ENCODE measurements at regions not wholly inside any gene's neighbourhood (a gene's known extent, or its start where the extent isn't known, plus 50 kb on each side); places are given as distances from the start of the nearest gene placed in this dataset.
"Not testable (repeated sequence)": the region's sequence is repeated elsewhere in the genome, so short reads cannot be mapped to it uniquely, and the experiment has no call there.

DNA sequence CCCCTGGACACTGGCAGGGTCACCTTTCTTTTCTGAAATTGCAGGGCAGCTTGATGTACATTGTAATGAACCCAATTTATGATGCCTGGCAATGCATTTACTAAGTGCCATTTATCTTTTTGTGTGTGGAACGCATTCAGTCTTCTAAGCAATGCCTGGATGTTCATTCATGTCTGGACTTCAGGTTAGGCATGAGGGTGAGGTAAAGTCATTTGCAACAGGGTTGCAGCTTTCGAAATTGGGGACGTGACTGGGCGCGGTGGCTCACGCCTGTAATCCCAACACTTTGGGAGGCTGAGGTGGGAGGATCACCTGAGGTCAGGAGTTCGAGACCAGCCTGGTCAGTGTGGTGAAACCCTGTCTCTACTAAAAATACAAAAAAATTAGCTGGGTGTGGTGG is 134.6 kb downstream of the SOX4 start:
- Mint-ChIP-seq H3K27ac (peak overlapping the region; percentile 80), H3K27me3 (ENCODE audit: low read depth, poor library complexity) (no peaks in the 10 kb centered on the region), H3K9me3 (peaks cover 11% of the 10 kb centered on the region), H3K4me3 (no peak overlapping the region), H3K36me3 (ENCODE audit: low read depth) (peaks cover 63% of the 10 kb centered on the region), H3K4me1 (peaks cover 54% of the 10 kb centered on the region)
- TF ChIP-seq, protein P1, sequence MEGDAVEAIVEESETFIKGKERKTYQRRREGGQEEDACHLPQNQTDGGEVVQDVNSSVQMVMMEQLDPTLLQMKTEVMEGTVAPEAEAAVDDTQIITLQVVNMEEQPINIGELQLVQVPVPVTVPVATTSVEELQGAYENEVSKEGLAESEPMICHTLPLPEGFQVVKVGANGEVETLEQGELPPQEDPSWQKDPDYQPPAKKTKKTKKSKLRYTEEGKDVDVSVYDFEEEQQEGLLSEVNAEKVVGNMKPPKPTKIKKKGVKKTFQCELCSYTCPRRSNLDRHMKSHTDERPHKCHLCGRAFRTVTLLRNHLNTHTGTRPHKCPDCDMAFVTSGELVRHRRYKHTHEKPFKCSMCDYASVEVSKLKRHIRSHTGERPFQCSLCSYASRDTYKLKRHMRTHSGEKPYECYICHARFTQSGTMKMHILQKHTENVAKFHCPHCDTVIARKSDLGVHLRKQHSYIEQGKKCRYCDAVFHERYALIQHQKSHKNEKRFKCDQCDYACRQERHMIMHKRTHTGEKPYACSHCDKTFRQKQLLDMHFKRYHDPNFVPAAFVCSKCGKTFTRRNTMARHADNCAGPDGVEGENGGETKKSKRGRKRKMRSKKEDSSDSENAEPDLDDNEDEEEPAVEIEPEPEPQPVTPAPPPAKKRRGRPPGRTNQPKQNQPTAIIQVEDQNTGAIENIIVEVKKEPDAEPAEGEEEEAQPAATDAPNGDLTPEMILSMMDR (IDR thresholded peaks at IDR 0.05), result no peak
- no peak for DNase-seq

DNA sequence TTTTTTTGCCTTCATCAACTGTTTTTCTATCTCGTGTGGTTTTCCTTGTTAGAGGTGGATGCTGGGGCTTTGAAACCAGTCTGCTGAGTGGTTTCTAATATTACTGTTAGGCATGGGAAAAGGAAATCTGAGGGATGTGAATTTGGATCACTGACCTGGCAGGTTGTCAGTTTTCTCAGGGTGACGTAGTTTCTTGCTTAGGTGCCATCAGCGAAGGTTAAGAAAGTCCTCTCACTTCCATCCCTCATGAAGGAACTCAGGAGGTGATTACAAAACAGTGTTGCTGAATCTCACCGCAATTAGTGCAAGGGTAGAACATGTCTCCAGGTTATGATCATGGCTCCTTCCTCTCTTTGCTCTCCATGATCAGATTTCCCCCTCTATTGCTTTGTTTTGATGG is 135.9 kb downstream of the SOX4 start:
- peaks cover 54% of the 10 kb centered on the region for H3K4me1 Mint-ChIP-seq
- no peaks in the 10 kb centered on the region for H3K27me3 Mint-ChIP-seq (ENCODE audit: low read depth, poor library complexity)
- H3K4me3 Mint-ChIP-seq, result no peak overlapping the region
- peak overlapping the region; percentile 68 for H3K27ac Mint-ChIP-seq
- no peak for DNase-seq
- peaks cover 65% of the 10 kb centered on the region for H3K36me3 Mint-ChIP-seq (ENCODE audit: low read depth)
- TF ChIP-seq, protein P1 (IDR thresholded peaks at IDR 0.05), result no peak
- peaks cover 12% of the 10 kb centered on the region for H3K9me3 Mint-ChIP-seq

DNA sequence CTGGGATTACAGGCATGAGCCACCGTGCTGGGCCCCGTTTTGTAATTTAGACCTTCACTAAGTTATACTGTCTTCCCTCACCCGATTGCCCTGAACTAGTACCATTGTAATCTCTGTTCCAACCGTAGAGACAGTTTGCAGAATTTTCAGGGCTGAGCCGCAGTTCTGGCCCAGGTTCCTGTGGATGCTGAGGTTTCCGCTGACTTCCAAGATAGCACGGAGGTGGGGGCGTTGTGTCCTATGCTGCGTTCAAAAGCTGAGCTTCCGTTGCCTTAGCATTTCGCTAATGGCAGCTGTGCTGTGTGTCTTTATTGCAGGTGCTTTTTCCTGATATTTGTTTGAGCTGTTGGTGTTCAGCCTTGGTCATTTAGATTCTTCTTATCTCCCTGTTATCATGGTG is 137.0 kb downstream of the SOX4 start:
- TF ChIP-seq, protein P1 (IDR thresholded peaks at IDR 0.05), result no peak
- H3K27me3 Mint-ChIP-seq (ENCODE audit: low read depth, poor library complexity), result no peaks in the 10 kb centered on the region
- no peak overlapping the region for H3K4me3 Mint-ChIP-seq
- peaks cover 12% of the 10 kb centered on the region for H3K9me3 Mint-ChIP-seq
- H3K4me1 Mint-ChIP-seq, result peaks cover 55% of the 10 kb centered on the region
- no peak for DNase-seq
- peak overlapping the region; percentile 98 for H3K27ac Mint-ChIP-seq
- H3K36me3 Mint-ChIP-seq (ENCODE audit: low read depth), result peaks cover 63% of the 10 kb centered on the region

DNA sequence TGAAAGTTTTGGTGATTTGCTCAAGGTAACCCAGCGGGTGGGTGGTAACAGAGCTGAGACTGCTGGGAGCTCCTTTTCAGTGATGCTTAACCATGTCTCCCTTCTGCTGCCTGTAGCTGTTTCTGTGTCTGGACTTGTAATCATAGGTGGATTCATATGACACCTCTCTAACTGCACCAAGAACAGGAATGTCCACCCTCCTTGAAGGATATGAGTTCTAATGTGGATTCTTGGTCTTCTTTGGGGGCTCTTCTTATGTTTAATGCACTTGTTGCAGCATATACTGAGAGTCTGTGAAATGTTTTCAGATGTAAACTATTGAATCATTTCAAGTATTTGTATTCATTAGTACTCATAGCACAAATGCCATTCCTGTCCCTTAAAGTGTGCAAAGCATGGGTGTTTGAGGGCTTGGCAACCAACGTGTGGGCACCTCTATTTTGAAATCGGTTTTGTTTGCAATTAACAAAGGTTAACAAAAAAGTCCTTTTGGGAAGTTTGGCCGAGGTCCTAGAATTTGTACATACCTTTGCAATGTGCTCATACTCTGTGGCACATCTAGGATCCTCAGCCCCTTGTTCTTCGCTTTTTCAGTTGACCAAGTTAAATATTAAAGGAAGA is 138.0 kb downstream of the SOX4 start:
- peak overlapping the region; percentile 98 for H3K27ac Mint-ChIP-seq
- TF ChIP-seq, protein P1 (IDR thresholded peaks at IDR 0.05), result no peak
- H3K27me3 Mint-ChIP-seq (ENCODE audit: low read depth, poor library complexity), result no peaks in the 10 kb centered on the region
- no peak for DNase-seq
- peaks cover 62% of the 10 kb centered on the region for H3K36me3 Mint-ChIP-seq (ENCODE audit: low read depth)
- H3K4me3 Mint-ChIP-seq, result no peak overlapping the region
- H3K9me3 Mint-ChIP-seq, result peaks cover 11% of the 10 kb centered on the region
- peaks cover 65% of the 10 kb centered on the region for H3K4me1 Mint-ChIP-seq

DNA sequence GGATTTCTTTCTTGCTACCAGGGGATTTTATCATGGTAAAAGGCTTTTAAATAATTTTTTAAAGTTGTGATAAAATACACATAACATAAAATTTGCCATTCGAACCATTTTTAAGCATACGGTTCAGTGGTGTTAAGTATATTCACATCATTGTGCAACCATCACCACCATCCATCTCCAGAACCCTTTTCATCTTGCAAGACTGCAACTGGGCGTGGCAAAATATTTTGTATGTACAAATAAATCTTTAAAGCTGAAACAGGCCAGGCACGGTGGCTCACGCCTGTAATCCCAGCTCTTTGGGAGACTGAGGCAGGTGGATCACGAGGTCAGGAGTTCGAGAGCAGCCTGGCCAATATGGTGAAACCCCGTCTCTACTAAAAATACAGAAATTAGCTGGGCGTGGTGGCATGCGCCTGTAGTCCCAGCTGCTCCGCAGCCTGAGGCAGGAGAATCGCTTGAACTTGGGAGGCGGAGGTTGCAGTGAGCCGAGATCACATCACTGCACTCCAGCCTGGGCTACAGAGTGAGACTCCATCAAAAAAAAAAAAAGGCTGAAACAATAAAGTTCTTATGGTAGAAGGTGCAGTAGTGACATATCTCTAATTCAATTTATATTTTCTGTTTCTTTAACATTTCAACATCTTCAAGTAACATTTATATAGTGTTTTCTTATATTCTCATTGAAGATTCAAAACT is 138.6 kb downstream of the SOX4 start:
- H3K27ac Mint-ChIP-seq, result peak overlapping the region; percentile 98
- H3K9me3 Mint-ChIP-seq, result not testable (repeated sequence)
- H3K4me3 Mint-ChIP-seq, result peak overlapping the region; percentile 48

DNA sequence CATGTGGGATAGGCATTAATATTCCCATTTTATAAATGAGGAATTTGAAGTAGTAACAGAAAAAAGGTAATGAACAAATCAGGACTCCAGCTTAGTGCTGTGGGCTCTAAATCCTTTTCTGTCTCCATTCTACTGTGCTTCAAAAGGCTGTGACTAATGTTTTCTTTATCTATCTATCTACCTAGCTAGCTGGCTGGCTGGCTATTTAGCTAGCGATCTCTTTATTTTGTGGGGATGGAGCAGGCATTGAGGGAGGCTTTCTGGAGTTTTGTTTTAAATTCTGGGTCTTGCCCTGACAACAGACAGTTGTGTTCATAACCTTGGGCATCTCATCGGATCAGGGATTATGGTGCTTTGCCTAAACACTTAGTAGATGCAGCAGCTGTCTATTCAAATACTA is 139.2 kb downstream of the SOX4 start:
- Mint-ChIP-seq H3K27ac (peak overlapping the region; percentile 90), H3K4me3 (no peak overlapping the region), H3K36me3 (ENCODE audit: low read depth) (peaks cover 55% of the 10 kb centered on the region), H3K4me1 (peaks cover 76% of the 10 kb centered on the region), H3K9me3 (peaks cover 4% of the 10 kb centered on the region), H3K27me3 (ENCODE audit: low read depth, poor library complexity) (no peaks in the 10 kb centered on the region)
- TF ChIP-seq, protein P1 (IDR thresholded peaks at IDR 0.05), result no peak
- DNase-seq, result no peak

More for the DNA sequence above, 138.6 kb downstream of the SOX4 start:
- H3K27me3 Mint-ChIP-seq (ENCODE audit: low read depth, poor library complexity); DNase-seq: not testable (repeated sequence)
- H3K36me3 Mint-ChIP-seq (ENCODE audit: low read depth), result peaks cover 56% of the 10 kb centered on the region
- H3K4me1 Mint-ChIP-seq, result peaks cover 70% of the 10 kb centered on the region
